Inferior parietal cortex (tissue), 1 donor: ENCODE measurements at regions not wholly inside any gene's neighbourhood (a gene's known extent, or its start where the extent isn't known, plus 50 kb on each side); places are given as distances from the start of the nearest gene placed in this dataset.

Experiments used
- DNase-seq: peaks from one replicate; pipeline ENCODE4 v3.0.0-alpha.2; 2016; ENCODE audit errors: extremely low spot score

DNA sequence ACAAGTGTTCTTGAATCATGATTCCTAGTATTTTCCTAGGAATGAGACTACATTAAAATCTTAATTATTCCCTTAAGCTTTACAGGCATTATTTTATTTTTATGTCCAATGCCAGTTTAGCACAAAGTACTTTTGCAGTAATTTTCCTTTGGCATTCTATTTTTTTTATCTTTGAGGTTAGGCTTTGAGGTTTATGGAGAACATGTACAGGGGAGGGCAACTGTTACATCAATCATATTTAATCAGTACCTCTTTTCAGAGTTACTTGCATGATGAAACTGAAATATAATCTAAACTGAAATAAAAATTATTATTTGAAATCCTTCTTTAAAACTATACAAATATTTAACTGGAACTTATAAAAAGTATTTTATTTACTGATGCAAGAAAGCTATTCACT is 118.2 kb upstream of the MPDZ start:
- no peak for DNase-seq

DNA sequence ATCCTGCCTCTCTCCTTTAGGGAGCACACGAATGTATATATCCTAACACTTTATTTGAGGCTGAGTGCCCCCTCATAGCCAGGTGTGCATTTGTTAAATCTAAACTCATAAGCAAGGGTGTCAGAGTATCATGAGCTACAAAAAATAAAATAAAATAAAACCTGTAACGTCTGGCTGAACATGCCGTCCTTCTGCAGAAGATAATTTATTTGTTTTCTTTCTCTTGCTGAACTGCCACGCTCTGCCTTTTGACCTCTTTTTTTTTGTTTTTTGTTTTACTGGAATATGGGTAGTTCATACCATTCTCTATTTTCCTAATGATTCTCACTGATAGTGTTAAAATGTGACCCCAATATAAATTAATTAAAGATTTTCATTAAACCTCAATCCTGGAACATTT is 117.7 kb upstream of the MPDZ start:
- DNase-seq: no peak

DNA sequence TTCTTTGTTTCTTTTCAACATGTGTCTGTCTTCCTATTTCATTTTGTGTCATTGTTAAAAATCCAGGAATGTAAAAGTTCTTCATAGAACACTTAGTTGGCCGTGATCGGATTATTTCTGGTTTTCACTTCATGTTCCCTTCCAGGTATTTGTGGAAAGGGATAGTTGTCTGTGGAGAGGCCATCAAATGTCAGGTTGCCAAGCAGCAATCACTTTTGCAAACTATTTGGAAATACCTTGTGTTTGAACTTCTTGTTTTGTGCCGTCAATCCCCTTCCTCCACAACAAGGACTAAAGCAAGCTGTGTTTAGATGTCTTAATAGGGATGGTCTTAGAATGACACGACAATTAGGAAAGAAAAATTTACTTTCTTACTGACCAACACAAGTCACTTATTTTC is 116.9 kb upstream of the MPDZ start:
- no peak for DNase-seq

DNA sequence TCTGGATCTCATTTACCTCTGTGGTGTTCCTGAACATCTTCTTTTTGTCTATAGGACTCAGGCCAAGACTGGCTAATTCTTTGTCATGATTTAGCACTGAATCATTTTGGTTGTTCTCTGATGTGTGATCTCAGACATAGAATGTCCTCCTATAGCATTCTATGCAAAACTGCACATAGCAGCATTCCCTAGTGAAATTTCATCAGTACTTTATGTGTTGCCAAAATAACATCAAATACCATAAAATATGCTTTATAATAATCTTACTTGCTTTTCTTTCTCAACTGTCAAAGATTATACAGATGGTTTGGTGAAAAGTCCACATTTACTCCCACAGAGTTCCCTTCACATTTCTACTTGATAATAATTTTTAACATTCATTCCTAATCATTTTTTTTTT is 115.7 kb upstream of the MPDZ start:
- no peak for DNase-seq

DNA sequence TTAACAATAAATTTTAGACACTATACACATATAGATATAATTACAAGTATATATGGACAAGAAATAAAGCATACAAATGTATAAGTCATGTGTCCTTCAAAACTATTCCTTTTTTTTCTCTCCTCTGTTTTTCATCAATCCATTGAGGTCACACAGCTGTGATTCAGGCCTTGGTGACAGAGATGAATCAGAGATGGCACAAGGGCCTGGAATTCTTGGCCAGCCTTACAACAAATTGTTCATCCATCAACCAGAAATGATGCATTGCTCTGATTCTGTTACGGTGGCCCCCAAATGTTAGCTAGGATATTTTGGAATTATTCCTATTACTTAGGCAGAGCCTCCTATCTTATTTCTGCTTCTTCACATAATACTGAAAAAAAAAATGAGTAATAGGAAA is 108.7 kb upstream of the MPDZ start:
- DNase-seq: no peak

DNA sequence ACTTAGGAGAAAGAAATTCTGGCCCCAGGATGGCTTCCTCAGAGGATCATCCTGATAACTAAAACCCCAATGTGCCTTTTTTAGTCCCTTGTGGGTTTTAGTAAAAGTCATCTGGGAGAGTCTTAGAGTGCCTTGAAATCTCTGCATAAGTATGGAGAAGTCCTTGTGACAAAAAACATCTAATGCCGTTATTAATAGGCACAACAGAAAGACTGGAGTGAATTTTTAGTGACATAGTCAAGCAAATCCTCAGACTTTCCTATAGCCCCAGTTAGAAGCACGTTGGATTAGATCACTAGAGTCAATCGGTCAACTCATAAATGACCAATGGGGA is 108.2 kb upstream of the MPDZ start:
- no peak for DNase-seq

DNA sequence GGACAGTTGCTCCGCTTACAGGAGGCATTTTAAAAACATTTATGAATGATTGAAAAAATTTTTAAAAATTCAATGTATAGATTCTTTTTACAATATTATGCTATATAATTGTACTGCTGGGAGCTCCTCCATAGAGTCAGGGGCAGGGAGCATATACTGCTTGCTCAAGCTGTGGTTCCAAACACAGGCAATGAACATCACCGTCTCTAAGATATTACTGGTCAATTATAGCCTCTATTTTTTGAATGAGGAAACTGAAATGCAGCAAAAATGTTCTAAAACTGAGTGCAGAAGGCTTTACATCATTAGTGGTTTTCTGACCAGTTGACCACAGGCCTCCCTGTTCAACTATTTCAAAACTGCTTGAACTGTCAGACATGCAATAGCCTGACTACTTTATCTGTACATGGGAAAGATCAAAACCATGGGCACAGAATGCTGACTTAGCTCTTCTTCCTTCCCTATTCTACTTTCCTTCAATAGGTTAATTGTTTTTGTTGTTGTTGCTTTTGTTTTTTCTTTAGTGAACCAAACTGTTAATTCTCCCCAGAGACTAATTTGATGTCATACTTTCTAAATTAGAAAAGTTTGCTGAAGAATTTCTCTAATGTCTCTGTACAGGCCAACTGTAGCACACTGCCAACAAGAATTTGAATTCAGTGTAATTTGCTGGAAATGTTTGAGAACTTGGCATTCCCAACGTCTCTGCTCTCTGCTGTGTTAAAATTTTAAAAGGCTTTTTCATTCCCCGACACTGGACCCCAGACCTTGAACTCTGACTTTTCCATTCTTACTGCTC is 107.6 kb upstream of the MPDZ start:
- no peak for DNase-seq

- DNase-seq: no peak
Observed at GRCh38 chr9:13386316-13386715, 106.8 kb upstream of the MPDZ start.

- DNase-seq: no peak
Observed at GRCh38 chr9:13383855-13384254, 104.4 kb upstream of the MPDZ start.

DNA sequence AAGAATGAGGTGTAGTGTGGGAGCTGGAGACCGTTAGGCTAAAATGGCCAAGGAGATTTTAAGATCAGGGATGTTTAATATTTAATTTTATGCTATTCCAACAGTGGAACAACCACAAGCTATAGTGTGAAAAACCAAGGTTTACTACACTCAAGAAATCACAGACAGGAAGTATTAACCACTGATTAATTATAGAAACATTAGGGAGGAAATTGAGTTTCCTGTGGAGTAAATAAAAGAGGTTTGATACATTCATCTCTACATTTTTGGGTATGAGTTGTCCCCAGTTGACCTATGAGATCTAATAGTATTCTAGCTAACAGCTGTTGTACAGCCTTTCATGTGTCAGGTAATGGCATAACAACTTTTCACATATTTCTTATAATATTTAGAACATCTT is 103.7 kb upstream of the MPDZ start:
- DNase-seq: no peak

- no peak for DNase-seq
Observed at GRCh38 chr9:13382595-13382994, 103.1 kb upstream of the MPDZ start.

- DNase-seq: no peak
Observed at GRCh38 chr9:13380903-13381302, 101.4 kb upstream of the MPDZ start.

DNA sequence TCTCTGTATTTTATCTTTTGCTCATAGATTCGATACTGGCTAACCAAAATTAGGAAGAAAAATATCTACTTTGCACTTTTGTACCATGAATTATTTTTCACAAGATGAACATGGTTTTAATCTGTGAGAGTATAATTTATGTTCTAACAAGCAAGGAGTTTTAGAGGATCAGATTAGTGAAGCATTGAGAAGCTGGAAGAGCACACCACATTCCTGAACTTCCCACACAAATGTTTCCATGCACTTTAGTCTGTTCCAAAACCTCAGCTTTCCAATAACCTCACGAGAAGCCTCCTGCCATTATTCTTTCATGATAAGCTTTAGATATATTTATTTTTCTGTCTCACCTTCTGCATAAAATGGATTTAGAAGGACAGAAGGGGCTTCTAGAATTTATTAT is 98.7 kb upstream of the MPDZ start:
- DNase-seq: no peak

GRCh38 chr9:13377171-13377925 is 97.9 kb upstream of the MPDZ start:
- no peak for DNase-seq

- DNase-seq: no peak
Observed at GRCh38 chr9:13372510-13372909, 93.0 kb upstream of the MPDZ start.

- no peak for DNase-seq
Observed at GRCh38 chr9:13369431-13369830, 89.9 kb upstream of the MPDZ start.

DNA sequence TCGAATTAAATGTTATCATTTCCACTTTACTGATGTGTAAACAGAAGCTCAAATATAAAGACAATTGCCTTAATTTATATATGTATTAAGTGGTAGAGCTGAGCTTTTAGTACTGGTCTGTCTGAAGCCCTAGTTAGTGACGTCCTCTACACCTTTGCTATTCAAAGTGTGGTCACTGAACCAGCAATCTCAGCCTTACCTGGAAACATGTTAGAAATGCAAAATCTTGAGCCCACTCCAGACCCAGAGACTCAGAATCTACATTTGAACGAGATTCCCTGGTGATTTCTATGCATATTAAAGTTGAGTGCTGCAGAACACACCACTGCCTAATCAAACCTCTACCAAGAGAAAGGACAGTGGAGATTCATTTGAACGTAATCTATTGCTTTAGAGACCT is 88.3 kb upstream of the MPDZ start:
- no peak for DNase-seq

GRCh38 chr9:13364271-13365000 is 84.9 kb upstream of the MPDZ start:
- no peak for DNase-seq

DNA sequence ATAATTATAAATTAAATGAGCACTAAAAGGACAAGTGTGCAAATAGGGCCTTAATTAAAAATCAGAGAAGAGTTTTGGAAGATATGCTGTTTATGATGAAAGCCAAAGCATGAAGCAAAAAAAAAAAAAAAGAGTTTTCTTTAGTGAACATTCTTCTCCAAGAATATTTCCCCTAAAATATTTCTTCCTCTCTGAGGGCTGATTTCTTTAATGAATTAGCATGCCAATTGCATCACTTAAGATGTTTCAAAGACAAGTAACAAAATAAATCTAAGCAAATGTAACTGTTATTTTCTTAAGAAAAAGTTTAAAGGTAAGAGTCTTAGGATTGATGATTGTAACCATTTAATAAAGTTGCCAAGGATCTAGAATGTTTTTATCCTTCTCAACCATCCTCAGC is 81.6 kb upstream of the MPDZ start:
- DNase-seq: no peak

GRCh38 chr9:13360188-13360587 is 80.7 kb upstream of the MPDZ start:
- DNase-seq: no peak

GRCh38 chr9:13358128-13358527 is 78.6 kb upstream of the MPDZ start:
- DNase-seq: no peak

DNA sequence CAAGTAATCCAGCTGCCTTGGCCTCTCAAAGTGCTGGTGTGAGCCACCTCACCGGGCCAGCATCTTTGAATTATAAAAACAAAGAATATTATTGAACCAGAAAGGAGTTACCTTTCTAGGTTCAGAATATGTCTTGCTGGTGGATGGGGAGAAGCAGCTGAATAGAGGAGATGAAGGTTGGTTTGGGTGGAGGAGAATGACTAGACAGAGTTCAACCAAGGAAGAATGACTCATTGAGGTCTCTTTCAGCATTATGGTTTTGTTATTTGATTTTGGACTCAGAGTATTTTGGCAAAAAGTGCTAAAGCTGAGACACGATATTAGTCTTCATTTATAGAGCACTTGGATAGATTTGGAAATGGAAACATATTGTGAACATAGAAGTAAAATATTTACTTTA is 75.2 kb upstream of the MPDZ start:
- DNase-seq: no peak

DNA sequence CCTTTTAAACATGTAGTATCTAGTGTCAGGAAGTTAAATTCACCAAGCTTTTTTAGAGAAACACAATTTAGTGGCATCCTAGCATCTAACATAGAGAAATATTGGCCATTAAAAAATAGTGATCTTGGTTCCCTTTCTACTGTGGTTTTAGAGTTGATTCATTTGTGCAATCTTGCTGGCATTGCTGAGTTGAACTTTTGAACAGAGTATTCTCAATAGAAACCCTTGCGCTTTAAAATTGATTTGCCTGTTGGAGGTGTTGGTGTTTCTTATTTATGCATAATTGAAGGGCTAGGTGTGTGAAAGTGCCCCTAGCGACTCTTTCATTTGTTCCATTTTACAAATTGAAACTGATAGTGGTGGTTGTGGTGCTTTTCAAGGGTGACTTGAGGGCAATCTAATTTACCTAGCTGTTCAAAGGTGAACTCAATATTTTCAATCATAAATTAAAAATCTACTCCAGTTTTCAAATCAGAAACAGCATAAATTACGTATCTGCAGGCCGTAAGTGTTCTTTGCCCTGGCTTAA is 73.0 kb upstream of the MPDZ start:
- no peak for DNase-seq
